H9 (cell line): ENCODE measurements at regions not wholly inside any gene's neighbourhood (a gene's known extent, or its start where the extent isn't known, plus 50 kb on each side); places are given as distances from the start of the nearest gene placed in this dataset.

Experiments used
- DNase-seq: peaks from one replicate; pipeline ENCODE4 v3.0.0-alpha.2; 2017
- H2AFZ ChIP-seq: one replicate; pipeline ENCODE4 v1.6.1; 2013; ENCODE audit warnings: mild to moderate bottlenecking, low read length, control low read depth, moderate library complexity
- H2AK5ac ChIP-seq: 2 replicates; pipeline ENCODE4 v1.6.1; 2013; ENCODE audit warnings: low read length, control low read depth, mixed read lengths; ENCODE audit not compliant: insufficient read length
- H2BK120ac ChIP-seq: one replicate; pipeline ENCODE4 v1.6.1; 2013; ENCODE audit warnings: low read depth, mild to moderate bottlenecking, low read length, control low read depth, inconsistent platforms; ENCODE audit not compliant: poor library complexity, severe bottlenecking
- H2BK12ac ChIP-seq: 2 replicates; pipeline ENCODE4 v1.6.1; 2013; ENCODE audit warnings: low read length, control low read depth, mixed read lengths, low read depth; ENCODE audit not compliant: insufficient read length
- H2BK15ac ChIP-seq: 2 replicates; pipeline ENCODE4 v1.6.1; 2013; ENCODE audit warnings: low read depth, low read length, control low read depth
- H2BK20ac ChIP-seq: one replicate; pipeline ENCODE4 v1.6.1; 2013; ENCODE audit warnings: low read depth, mild to moderate bottlenecking, low read length, control low read depth, inconsistent platforms; ENCODE audit not compliant: poor library complexity, severe bottlenecking
- H2BK5ac ChIP-seq: 2 replicates; pipeline ENCODE4 v1.6.1; 2013; ENCODE audit warnings: low read length, control low read depth, mixed read lengths; ENCODE audit not compliant: insufficient read length
- H3K14ac ChIP-seq: 2 replicates; pipeline ENCODE4 v1.6.1; 2013; ENCODE audit warnings: low read length, control low read depth; ENCODE audit not compliant: insufficient read depth
- H3K18ac ChIP-seq: 2 replicates; pipeline ENCODE4 v1.6.1; 2013; ENCODE audit warnings: low read depth, mild to moderate bottlenecking, mixed read lengths, low read length, control low read depth; ENCODE audit not compliant: insufficient read length
- H3K23ac ChIP-seq: 2 replicates; pipeline ENCODE4 v1.6.1; 2013; ENCODE audit warnings: low read length, control low read depth, mixed read lengths, low read depth; ENCODE audit not compliant: insufficient read length
- H3K23me2 ChIP-seq: 2 replicates; pipeline ENCODE4 v1.6.1; 2013; ENCODE audit warnings: low read depth, mild to moderate bottlenecking, mixed read lengths, low read length, control low read depth; ENCODE audit not compliant: insufficient read length, poor library complexity, severe bottlenecking
- H3K27ac ChIP-seq: 2 replicates; pipeline ENCODE4 v1.5.1; 2013; ENCODE audit warnings: low read length, control low read depth, mixed read lengths, low read depth; ENCODE audit not compliant: insufficient read length
- H3K27me3 ChIP-seq: 2 replicates; pipeline ENCODE4 v1.6.1; 2013; ENCODE audit warnings: low read length, control low read depth, inconsistent platforms; ENCODE audit not compliant: insufficient read depth
- H3K4ac ChIP-seq: 2 replicates; pipeline ENCODE4 v1.6.1; 2013; ENCODE audit warnings: low read depth, mild to moderate bottlenecking, control low read depth, inconsistent platforms, low read length, moderate library complexity
- H3K4me1 ChIP-seq: 2 replicates; pipeline ENCODE4 v1.6.1; 2013; ENCODE audit warnings: low read length, control low read depth, inconsistent platforms; ENCODE audit not compliant: insufficient read depth
- H3K4me2 ChIP-seq: 2 replicates; pipeline ENCODE4 v1.6.1; 2013; ENCODE audit warnings: low read length, control low read depth, mixed read lengths; ENCODE audit not compliant: insufficient read length, insufficient read depth
- H3K56ac ChIP-seq: 2 replicates; pipeline ENCODE4 v1.6.1; 2013; ENCODE audit warnings: low read depth, mild to moderate bottlenecking, mixed read lengths, low read length, control low read depth; ENCODE audit not compliant: insufficient read length
- H3K79me1 ChIP-seq: 2 replicates; pipeline ENCODE4 v1.6.1; 2013; ENCODE audit warnings: low read depth, mild to moderate bottlenecking, moderate library complexity, low read length, control low read depth, inconsistent platforms; ENCODE audit not compliant: insufficient read depth, poor library complexity, severe bottlenecking
- H3K79me2 ChIP-seq: 2 replicates; pipeline ENCODE4 v1.6.1; 2013; ENCODE audit warnings: low read length, control low read depth, inconsistent platforms; ENCODE audit not compliant: insufficient read depth
- H3K9ac ChIP-seq: 2 replicates; pipeline ENCODE4 v1.6.1; 2013; ENCODE audit warnings: low read length, control low read depth, mixed read lengths; ENCODE audit not compliant: insufficient read length; ENCODE audit errors: extremely low read depth
- H3K9me3 ChIP-seq: one replicate; pipeline ENCODE4 v1.6.1; 2013; ENCODE audit warnings: low read depth, low read length, inconsistent platforms; ENCODE audit not compliant: control insufficient read depth
- H3T11ph ChIP-seq: one replicate; pipeline ENCODE4 v1.6.1; 2013; ENCODE audit warnings: mild to moderate bottlenecking, low read length, control low read depth, inconsistent platforms
- H4K20me1 ChIP-seq: one replicate; pipeline ENCODE4 v1.6.1; 2013; ENCODE audit not compliant: control insufficient read depth, insufficient read length, insufficient read depth
- H4K5ac ChIP-seq: 2 replicates; pipeline ENCODE4 v1.6.1; 2013; ENCODE audit warnings: low read depth, mild to moderate bottlenecking, mixed read lengths, low read length, control low read depth; ENCODE audit not compliant: insufficient read length
- H4K8ac ChIP-seq: replicated peaks from 2 replicates; pipeline ENCODE4 v1.6.1; 2013; ENCODE audit warnings: low read length, control low read depth, mixed read lengths, low read depth; ENCODE audit not compliant: insufficient read length
- H4K91ac ChIP-seq: 2 replicates; pipeline ENCODE4 v1.6.1; 2013; ENCODE audit warnings: low read depth, mild to moderate bottlenecking, moderate library complexity, mixed read lengths, low read length, control low read depth; ENCODE audit not compliant: insufficient read length
- H3K27ac Mint-ChIP-seq, 3 experiments: 2 replicates in 2 of 3; 3 replicates in 1 of 3; pipeline ENCODE4 v1.8.0; 2020 to 2021; ENCODE audit warnings: mixed read lengths in 3 of 3, mild to moderate bottlenecking in 1 of 3, moderate library complexity in 1 of 3
- H3K27me3 Mint-ChIP-seq: 2 replicates; pipeline ENCODE4 v1.8.0; 2021; ENCODE audit warnings: low read depth, mild to moderate bottlenecking, moderate library complexity, mixed read lengths
- H3K36me3 Mint-ChIP-seq, 3 experiments: 2 replicates in 2 of 3; 3 replicates in 1 of 3; pipeline ENCODE4 v1.8.0; 2020 to 2021; ENCODE audit warnings: low read depth in 3 of 3, mixed read lengths in 3 of 3; ENCODE audit not compliant: insufficient read depth in 1 of 3
- H3K4me1 Mint-ChIP-seq, 2 experiments: 2 replicates each; pipeline ENCODE4 v1.8.0; 2020; ENCODE audit warnings: mixed read lengths in 2 of 2
- H3K4me3 Mint-ChIP-seq, 2 experiments: 2 replicates in 1 of 2; 3 replicates in 1 of 2; pipeline ENCODE4 v1.8.0; 2020 to 2021; ENCODE audit warnings: mild to moderate bottlenecking in 2 of 2, mixed read lengths in 2 of 2, moderate library complexity in 1 of 2
- H3K9me3 Mint-ChIP-seq, 2 experiments: 2 replicates in 1 of 2; 3 replicates in 1 of 2; pipeline ENCODE4 v1.8.0; 2020; ENCODE audit warnings: mild to moderate bottlenecking in 2 of 2, mixed read lengths in 2 of 2, moderate library complexity in 1 of 2
- CTCF ChIP-seq: fragments of 200-600 bp; sonication (generic); conservative IDR thresholded peaks from 3 replicates; pipeline ENCODE4 v1.8.0; 2021; ENCODE audit warnings: antibody characterized with exemption, mild to moderate bottlenecking
- WGBS: extraction: QIAGEN DNeasy Blood & Tissue Kit; methylation state at CpG from one replicate; pipeline ENCODE4 v1.1.7; 2013; ENCODE audit warnings: missing lambda C conversion rate, low lambda C conversion rate, mixed read lengths; ENCODE audit not compliant: insufficient read length; ENCODE audit errors: extremely low coverage; 5-methylcytosine and 5-hydroxymethylcytosine counted together

DNA sequence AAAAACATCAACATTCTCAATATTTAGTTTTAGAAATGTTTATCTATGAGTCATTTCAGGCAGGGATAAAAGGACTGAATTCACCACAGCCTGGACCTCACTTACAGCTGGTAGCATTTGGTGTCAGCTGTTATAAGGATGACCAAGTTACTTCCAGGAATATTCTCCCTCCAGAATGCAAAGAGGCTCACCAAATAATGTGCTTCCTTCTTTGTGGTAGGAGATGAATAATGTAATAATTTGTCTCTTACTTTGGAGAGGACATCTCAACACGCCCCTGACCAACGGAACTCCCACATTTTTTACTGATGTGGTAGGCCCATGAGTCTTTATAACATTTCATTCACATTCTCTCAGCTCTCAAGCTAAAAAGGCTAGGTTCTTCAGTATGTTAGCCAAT lies 825.9 kb upstream of the GRAMD2B start:
- DNase-seq, result no peak
- H3K14ac ChIP-seq, result no peak overlapping the region
- H2BK20ac ChIP-seq, result no peak overlapping the region
- no peak overlapping the region for H2AFZ ChIP-seq
- H3K27me3 ChIP-seq, result no peaks in the 10 kb centered on the region
- no peak overlapping the region for H2BK12ac ChIP-seq
- no peak overlapping the region for H2BK120ac ChIP-seq
- Mint-ChIP-seq H3K4me3 (no peak overlapping the region), H3K36me3 (no peaks in the 10 kb centered on the region), H3K4me1 (peaks cover 3 to 12% of the 10 kb centered on the region in 2 experiments; a peak in 3 of 4 replicates), H3K9me3 (no peaks in the 10 kb centered on the region), H3K27ac (no peak overlapping the region), H3K27me3 (no peaks in the 10 kb centered on the region)
- no peaks in the 10 kb centered on the region for H3K79me2 ChIP-seq
- no CpG with 5 or more reads among the region's 2 CpGs for WGBS
- H3K23ac ChIP-seq, result no peak overlapping the region
- H4K91ac ChIP-seq, result no peak overlapping the region
- H3K56ac ChIP-seq, result no peak overlapping the region
- no peaks in the 10 kb centered on the region for H4K20me1 ChIP-seq
- no peak overlapping the region for H2AK5ac ChIP-seq
- TF ChIP-seq CTCF, result no peak
- no peak overlapping the region for H3K4ac ChIP-seq
- no peak overlapping the region for H4K8ac ChIP-seq
- H3K27ac ChIP-seq, result no peak overlapping the region
- H3T11ph ChIP-seq, result no peak overlapping the region
- no peak overlapping the region for H2BK5ac ChIP-seq
- H3K18ac ChIP-seq, result no peak overlapping the region
- H3K4me2 ChIP-seq, result no peak overlapping the region
- no peaks in the 10 kb centered on the region for H3K23me2 ChIP-seq
- H4K5ac ChIP-seq, result no peak overlapping the region
- H3K4me1 ChIP-seq, result peaks cover 3% of the 10 kb centered on the region; the same call in 1 of the 2 replicates
- H3K9ac ChIP-seq, result no peak overlapping the region
- H3K79me1 ChIP-seq, result no peaks in the 10 kb centered on the region
- H2BK15ac ChIP-seq, result no peak overlapping the region
- H3K9me3 ChIP-seq, result no peaks in the 10 kb centered on the region
